Endothelial cell (in vitro differentiated cells): ENCODE measurements at regions not wholly inside any gene's neighbourhood (a gene's known extent, or its start where the extent isn't known, plus 50 kb on each side); places are given as distances from the start of the nearest gene placed in this dataset.

Experiments used
- DNase-seq: peaks from one replicate; pipeline ENCODE4 v3.0.0; 2021; ENCODE audit warnings: low spot score
- H3K27ac Mint-ChIP-seq: one replicate; pipeline ENCODE4 v1.8.0; 2021; ENCODE audit warnings: mixed read lengths, inconsistent platforms; ENCODE audit not compliant: unreplicated experiment
- H3K27me3 Mint-ChIP-seq: one replicate; pipeline ENCODE4 v1.8.0; 2021; ENCODE audit warnings: mild to moderate bottlenecking, moderate library complexity, mixed read lengths, inconsistent platforms; ENCODE audit not compliant: unreplicated experiment
- H3K36me3 Mint-ChIP-seq: one replicate; pipeline ENCODE4 v1.8.0; 2021; ENCODE audit warnings: mild to moderate bottlenecking, low read depth, mixed read lengths, inconsistent platforms; ENCODE audit not compliant: unreplicated experiment
- H3K4me1 Mint-ChIP-seq: one replicate; pipeline ENCODE4 v1.8.0; 2021; ENCODE audit warnings: mild to moderate bottlenecking, mixed read lengths, inconsistent platforms; ENCODE audit not compliant: unreplicated experiment
- H3K4me3 Mint-ChIP-seq: one replicate; pipeline ENCODE4 v1.8.0; 2021; ENCODE audit warnings: mild to moderate bottlenecking, mixed read lengths, inconsistent platforms; ENCODE audit not compliant: unreplicated experiment
- H3K9me3 Mint-ChIP-seq: one replicate; pipeline ENCODE4 v1.8.0; 2021; ENCODE audit warnings: mixed read lengths, inconsistent platforms; ENCODE audit not compliant: unreplicated experiment
- CTCF ChIP-seq: fragments of 200-600 bp; sonication (generic); IDR thresholded peaks from one replicate; pipeline ENCODE4 v1.5.0; 2021; ENCODE audit warnings: antibody characterized with exemption; ENCODE audit not compliant: unreplicated experiment

- H3K9me3 Mint-ChIP-seq: no peaks in the 10 kb centered on the region
- TF ChIP-seq CTCF: no peak
- H3K36me3 Mint-ChIP-seq: no peaks in the 10 kb centered on the region
- DNase-seq: no peak
- H3K27me3 Mint-ChIP-seq: peaks cover 19% of the 10 kb centered on the region
- H3K4me3 Mint-ChIP-seq: no peak overlapping the region
- no peak overlapping the region for H3K27ac Mint-ChIP-seq
- no peaks in the 10 kb centered on the region for H3K4me1 Mint-ChIP-seq
Observed at GRCh38 chr2:238963161-238963970, 115.5 kb downstream of the TWIST2 start.

- no peaks in the 10 kb centered on the region for H3K9me3 Mint-ChIP-seq
- H3K4me3 Mint-ChIP-seq: no peak overlapping the region
- H3K4me1 Mint-ChIP-seq: no peaks in the 10 kb centered on the region
Observed at GRCh38 chr2:238963971-238964328, 116.1 kb downstream of the TWIST2 start.

GRCh38 chr2:238964544-238965067 lies 116.7 kb downstream of the TWIST2 start:
- no peak overlapping the region for H3K27ac Mint-ChIP-seq
- DNase-seq: no peak
- no peak overlapping the region for H3K4me3 Mint-ChIP-seq
- no peaks in the 10 kb centered on the region for H3K4me1 Mint-ChIP-seq
- no peak for TF ChIP-seq CTCF
- H3K36me3 Mint-ChIP-seq: no peaks in the 10 kb centered on the region
- peaks cover 19% of the 10 kb centered on the region for H3K27me3 Mint-ChIP-seq
- H3K9me3 Mint-ChIP-seq: no peaks in the 10 kb centered on the region

More at GRCh38 chr2:238963971-238964328, 116.1 kb downstream of the TWIST2 start:
- TF ChIP-seq CTCF: no peak
- Mint-ChIP-seq H3K27ac (no peak overlapping the region), H3K36me3 (no peaks in the 10 kb centered on the region), H3K27me3 (peaks cover 19% of the 10 kb centered on the region)
- no peak for DNase-seq

- no peak for TF ChIP-seq CTCF
- Mint-ChIP-seq H3K9me3 (no peaks in the 10 kb centered on the region), H3K4me1 (no peaks in the 10 kb centered on the region), H3K36me3 (no peaks in the 10 kb centered on the region), H3K27ac (no peak overlapping the region), H3K4me3 (no peak overlapping the region), H3K27me3 (peaks cover 19% of the 10 kb centered on the region)
- DNase-seq: no peak
Observed at GRCh38 chr2:238965371-238966071, 117.6 kb downstream of the TWIST2 start.
